Activated T-cell treated with anti-CD3 and anti-CD28 coated beads, Interleukin-2, amount 50 U/mL, for 48 hours (primary cell): ENCODE measurements at regions not wholly inside any gene's neighbourhood (a gene's known extent, or its start where the extent isn't known, plus 50 kb on each side); places are given as distances from the start of the nearest gene placed in this dataset.

Experiments used
- DNase-seq, 2 experiments: peaks; one replicate each; pipeline ENCODE4 v3.0.0-alpha.2; 2020

DNA sequence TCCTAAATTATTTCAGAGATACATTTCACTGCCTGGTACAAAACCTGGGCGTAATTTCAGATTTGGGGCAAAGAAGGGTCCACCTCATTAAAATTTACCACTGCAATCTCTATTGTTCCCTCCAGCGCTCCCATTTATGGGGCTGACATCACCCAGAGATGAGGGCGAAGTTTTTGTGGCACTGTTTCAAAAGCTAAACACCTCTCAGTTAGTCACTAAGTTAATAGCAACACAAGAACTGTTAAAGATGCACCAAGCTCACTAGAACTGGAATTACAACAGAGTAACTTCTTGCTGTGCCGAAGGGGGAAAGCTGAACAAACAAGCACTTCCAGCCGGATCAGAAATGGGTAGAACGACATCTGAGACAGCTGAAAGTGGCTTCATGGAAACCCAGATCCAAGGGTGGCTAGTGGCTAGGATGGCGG is 179.4 kb downstream of the GATA3 start:
- no peak for DNase-seq

DNA sequence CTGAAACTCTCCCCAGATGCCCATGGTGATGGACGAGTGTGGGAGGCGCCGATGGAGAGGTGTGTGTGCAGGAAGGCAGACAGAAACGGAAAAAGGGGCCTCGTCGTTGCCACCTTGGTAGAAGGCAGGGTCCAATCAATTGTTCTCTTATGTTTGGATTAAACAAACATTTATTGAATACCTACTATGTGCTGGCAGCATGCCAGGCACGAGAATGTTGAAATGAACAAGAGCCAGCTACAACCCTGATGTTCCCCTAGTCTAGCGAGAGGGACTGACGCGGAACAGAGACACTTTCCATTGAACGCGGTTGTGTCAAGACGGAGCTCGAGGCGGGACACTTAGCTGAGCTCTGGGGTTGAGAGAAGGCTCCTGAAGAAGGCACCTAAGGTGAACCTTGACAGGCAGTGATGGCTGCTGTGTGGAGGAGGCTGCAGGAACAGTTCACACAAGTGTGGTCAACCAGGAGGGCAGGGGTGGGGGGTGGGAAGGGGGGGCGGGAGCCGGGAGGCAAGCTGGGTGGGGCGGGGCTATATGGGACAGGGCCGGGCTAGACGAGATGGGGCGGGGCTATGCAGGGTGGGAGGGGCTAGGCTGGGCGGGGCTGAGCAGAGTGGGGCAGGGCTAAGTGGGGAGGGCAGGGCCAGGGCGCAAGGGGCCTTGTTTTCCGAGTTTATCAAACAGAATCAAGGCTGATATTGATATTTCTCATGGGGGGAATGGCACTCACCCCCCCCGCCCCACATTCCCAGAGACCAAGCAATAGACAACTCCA is 181.0 kb downstream of the GATA3 start:
- peak in 1 of 2 experiments; percentile 25 for DNase-seq

DNA sequence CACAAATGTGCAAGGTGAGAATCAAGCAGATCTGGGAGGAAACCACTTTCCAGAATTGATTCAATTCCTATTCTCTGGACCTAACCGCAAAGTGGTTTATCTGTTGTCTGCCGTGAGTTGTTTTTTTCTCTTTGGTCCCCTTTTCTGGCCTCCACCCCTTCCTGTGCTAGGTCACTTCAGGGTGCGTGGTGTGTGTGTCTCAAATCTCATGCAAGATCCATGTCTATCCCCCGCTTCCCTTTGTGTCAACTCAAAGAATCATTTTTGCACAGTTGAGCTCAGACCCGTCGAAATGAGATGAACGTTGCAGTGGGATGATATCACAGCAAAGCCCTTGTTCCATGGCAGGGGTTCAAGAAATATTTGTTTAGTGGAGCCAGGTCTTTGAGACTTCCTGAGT is 184.5 kb downstream of the GATA3 start:
- peak; percentile 55 to 58 for DNase-seq

DNA sequence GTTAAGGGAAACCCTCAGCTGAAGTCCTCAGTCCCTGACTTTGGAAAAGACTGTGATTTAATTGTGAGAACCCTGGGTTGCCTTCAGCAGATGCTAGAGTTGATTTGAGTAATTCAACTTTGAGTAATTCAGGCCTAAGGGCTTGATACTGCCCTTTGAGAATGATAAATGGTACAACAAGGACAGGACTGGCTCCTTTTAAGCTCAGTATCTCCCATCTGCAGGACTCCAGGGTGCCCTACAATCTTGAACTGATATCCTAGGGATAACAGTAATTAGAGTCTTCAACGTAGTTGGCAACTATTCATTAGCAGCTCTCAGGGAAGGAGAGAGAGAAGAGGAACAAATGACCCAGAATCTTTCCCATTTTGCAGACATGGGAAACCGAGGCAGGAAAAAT is 186.4 kb downstream of the GATA3 start:
- DNase-seq, result no peak

DNA sequence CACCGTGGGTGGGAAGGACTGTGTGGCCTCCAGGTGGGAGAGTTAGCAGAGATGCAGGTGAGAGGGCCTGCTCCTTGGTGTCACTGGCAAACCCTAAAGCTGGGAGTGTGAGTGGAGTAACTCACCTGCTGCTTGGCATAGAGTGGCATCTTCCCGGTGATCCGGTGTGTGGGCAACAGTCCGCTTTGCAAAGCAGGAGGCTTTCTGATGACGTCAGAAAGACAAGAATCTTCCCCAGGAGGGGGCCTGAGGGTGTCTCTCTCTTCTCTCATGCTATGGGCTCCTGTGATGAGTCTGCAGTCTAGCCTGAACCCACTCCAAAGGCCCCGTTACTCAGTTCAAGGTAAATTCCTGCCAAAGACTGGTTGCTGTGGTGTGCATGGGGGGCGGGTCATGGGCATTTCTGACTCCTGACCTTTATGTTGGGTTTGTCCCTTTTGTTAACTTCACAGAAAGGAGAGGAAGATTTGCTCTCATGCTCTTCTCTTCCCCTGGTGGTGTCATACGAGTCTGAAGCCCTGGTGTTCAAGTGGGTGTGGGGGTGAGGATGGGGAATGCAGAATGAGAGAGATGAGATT is 187.9 kb downstream of the GATA3 start:
- peak; percentile 74 to 80 for DNase-seq

DNA sequence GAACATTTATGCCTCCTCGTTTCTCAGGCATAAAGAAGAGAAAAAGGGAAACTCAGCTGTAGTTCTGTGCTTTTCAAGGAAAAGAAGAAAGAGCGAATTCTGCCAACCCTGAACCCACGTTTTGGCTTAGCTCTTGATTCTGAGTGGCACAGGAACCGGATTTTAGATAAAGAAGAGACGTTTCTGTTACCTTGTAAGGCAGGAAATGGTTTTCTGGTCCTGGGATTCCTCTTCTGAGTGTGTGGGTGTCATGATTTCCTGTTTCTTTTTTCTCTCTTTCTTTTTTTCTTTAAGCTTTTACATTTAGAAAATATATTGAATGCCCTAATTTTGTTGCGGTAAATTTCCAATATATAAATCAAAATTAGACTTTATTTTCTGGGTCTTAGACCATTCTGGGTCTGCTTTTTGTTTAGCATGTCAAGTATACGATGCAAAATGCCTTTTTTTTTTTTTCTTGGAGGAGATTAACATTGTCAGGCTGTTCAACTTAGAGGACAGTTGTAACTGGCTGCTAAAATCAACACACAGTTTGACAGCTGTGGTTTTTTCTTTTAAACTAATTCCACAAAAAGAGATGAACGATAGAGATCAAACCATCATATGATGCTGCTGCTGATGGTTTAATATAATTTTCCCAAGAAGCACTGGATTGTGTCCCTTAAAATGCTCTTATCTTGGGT is 190.8 kb downstream of the GATA3 start:
- no peak for DNase-seq

DNA sequence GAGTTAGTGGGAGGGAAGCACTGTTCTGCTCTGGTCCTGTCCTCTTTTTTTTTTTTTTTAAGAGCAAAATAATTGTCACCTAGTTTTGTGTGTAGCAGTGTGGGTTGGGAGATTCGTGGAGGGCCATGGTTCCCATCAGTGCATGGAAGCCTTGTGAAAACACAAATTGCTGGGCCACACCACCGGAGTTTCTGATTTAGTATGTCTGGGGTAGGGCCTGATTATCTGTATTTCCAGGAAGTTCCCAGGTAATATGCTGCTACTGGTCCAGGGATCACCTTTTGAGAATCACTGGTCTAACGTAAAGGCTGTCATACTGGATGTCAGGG is 191.3 kb downstream of the GATA3 start:
- DNase-seq, result peak in 1 of 2 experiments; percentile 26

DNA sequence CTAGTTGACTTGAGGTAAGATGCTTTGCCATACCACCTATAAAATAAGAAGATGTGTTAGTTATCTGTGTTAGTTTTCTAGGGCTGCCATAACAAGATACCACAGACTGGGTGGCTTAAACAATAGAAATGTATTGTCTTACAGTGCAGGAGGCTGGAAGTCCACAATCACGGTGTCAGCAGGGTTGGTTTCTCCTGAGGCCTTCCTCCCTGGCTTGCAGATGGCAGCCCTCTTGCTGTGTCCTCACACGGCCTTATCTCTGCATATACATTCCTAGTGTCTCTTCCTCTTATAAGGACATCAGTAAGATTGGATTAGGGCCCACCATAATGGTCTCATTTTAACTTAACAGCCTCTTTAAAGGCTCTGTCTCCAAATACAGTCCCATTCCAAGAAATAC is 192.1 kb downstream of the GATA3 start:
- no peak for DNase-seq

DNA sequence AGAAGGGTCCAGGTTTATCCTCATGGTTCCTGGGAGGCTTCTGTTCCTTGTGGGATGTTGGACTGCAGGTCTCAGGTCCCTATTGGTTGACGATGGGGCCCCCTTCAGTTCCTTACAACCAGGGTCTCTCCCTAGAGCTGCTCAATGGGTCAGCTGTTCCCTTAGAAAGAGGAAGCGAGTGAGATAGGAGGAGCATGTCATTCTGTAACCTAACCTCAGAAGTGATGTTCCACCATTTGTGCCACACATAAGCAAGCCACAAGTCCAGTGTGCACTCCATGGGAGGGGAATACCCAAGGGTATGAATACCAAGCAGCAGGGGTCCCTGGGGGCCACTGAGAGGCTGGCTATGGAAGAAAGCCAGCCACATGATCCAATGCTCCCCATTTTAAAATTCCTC is 192.7 kb downstream of the GATA3 start:
- DNase-seq, result no peak

DNA sequence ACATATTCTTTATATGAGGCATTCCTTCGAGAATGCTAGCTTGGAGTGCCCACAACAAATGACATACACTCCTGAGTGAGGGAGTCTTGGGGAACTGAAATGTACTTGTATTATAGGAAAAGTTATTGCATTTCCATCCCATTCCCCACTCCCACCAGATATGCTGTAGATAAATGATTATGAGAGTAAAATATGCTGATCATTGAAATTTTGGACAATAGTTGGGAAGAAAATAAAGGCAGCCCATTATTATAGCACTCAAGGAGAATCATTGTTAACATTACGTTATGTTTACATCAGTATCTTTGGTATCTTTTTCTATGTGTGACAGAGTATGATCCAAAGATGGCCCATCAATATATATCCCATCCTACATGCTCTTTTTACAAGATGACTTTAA is 194.4 kb downstream of the GATA3 start:
- no peak for DNase-seq

DNA sequence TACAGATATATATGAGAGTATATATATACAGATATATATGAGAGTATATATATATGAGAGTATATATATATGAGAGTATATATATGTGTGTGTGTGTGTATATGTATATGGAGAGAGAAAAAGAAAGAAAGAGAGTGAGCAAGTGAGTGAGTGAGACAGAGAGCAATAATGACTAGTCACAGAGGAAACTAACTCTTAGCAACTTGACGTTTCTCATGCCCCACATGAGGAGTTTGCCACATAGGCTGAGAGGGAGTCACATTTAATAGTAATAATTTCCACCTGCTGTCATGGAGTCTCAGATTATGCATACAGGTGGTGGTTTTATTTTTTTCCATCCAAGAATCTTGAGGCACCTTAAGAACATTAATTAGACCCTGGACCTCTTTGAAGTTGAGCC is 199.9 kb downstream of the GATA3 start:
- peak in 1 of 2 experiments; percentile 33 for DNase-seq

DNA sequence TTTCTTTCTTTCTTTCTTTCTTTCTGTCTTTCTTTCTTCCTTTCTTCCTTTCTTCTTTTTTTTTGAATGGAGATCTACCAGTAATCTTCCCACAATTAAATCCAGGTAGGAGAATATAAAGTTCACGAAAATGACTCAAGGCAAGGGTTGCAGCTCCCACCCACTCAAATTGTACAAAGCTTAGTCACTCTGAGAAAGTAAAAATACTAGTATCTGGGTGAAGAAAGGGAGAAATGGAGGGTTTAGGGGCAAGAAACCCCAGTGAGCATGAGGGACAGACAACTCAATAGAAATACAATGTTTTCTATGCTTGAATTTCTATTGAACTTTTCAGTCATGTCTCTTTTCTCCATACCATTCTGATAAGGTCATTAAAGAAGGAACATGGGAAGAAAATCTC is 200.8 kb downstream of the GATA3 start:
- DNase-seq, result no peak

DNA sequence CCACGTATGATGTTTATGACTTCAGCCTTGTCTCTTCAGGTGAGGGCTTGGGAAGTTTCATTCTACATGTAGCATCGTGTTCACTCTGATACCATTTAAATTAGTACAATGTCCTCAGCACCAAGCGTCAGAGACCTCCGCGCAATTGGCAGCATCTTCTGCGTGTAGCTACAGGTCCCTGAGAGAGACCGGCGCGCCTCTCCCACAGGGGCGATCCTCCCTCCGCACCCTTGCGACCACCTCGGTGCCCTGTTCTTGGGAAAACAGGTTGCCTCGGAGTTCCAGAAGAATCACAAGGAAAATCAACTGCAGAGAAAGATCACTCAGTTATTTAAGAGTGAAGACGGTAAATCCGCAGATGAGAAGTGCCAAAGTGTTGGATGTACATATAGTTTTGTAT is 206.2 kb downstream of the GATA3 start:
- no peak for DNase-seq

DNA sequence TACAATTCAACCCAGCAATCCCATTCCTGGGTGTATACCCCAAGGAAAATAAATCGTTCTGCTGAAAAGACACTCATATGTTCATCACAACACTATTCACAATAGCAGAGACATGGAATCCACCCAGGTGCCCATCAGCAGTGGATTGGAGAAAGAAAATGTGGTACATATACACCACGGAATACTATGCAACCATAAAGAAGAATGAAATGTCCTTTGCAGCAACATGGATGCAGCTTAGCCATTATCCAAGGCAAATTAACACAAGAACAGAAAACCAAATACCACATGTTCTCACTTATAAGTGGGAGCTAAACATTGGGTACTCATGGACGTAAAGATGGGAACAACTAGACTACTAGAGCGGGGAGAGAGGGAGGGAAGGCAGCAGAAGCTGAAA is 207.8 kb downstream of the GATA3 start:
- DNase-seq, result no peak

DNA sequence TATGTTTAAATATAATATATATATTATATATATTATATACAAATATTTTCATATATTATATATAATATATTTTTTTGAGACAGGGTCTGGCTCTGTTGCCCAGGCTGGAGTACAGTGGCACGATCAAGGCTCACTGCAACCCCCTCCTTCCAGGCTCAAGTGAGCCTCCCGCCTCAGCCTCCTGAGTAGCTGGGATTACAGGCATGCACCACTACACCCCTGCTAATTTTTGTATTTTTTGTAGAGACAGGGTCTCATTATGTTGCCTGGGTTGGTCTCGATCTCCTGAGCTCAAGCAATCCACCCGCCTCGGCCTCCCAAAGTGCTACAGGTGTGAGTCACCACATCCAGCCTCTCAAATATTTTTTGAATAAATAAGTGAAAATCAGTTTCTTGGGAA is 215.5 kb downstream of the GATA3 start:
- no peak for DNase-seq

DNA sequence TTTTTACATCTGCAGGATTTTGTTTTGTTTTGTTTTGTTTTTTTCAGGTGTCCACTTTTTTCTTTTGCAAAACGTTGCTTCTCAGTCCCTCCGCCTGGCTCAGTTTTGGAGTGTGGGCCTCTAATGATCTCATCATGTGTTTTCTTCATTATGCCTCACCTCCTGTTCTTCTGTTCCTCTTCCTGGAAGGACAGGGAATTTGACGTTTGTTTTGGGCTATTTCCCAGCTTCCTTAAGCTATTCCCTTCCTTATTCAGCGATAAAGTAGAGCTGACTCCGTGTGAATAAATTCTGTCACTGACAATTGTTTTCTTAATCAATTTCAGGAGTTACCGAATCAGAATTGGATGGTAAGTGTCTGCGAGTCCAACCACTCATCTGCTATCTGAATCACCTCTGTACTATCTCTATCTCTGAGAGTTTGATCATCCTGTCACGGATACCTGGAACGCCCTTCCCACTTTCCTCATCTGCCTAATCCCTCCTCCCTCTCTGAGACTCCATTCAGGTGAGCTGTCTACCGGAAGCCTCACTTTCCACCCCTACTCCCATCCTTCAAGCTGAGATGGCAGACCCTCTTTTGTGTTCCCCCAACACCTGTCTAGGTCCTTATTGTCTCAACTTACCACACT is 218.4 kb downstream of the GATA3 start:
- no peak for DNase-seq

DNA sequence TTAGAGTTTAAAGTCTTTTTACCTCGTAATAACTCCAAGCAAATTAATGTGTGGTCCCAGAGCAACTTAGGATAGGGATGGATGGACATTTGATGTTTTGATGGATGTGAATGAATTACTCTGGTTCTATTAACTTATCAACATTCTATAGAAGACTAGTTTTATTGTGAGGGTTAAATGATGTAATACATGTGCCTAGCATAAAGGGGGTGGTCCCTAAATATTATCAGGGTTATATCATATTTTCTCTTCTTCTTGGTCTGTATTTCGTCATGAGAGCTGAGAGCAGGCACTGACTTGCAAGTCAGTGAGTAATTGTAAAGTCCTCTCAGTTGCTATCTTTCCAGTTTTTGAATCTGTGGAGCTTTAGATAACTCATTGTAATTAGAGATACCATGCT is 219.3 kb downstream of the GATA3 start:
- no peak for DNase-seq

DNA sequence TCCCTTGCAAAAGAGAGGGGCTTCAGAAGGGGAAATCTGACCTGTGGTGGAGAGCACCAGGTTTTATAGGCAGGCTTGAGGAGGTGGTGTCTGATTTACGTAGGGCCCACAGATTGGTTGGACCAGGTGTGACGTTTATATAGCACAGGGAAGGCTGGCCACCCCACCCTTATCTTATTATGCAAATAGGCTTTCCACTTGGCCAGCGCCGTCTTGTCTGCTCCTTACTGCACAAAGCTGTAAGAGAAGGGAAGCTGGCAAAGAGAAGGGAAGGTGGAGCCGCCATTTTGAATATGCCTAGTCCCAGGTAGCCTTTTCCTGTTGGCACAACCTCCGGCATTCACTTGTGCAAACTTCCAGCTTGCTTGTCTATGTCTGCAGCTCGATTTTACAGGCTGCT is 221.4 kb downstream of the GATA3 start:
- no peak for DNase-seq

DNA sequence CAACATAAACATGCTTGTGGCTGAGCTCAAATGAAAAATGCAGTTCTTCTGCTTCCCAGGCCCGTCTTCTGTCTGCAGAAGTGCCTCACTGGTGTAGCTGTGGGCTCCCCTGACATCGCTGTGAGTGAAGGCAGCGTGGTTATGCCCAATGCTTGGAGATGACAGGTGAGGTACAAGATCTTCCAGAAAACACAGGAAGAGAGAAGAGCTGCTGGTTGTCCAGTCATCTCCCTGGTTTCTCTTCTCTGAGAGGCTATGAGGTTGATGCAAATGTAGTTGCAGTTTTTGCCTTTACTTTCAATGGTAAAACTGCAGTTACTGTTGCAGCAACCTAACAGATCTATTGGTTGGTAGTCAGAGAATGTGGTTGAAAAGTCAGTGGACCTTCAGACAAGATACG is 223.6 kb downstream of the GATA3 start:
- DNase-seq, result peak; percentile 37 to 46

DNA sequence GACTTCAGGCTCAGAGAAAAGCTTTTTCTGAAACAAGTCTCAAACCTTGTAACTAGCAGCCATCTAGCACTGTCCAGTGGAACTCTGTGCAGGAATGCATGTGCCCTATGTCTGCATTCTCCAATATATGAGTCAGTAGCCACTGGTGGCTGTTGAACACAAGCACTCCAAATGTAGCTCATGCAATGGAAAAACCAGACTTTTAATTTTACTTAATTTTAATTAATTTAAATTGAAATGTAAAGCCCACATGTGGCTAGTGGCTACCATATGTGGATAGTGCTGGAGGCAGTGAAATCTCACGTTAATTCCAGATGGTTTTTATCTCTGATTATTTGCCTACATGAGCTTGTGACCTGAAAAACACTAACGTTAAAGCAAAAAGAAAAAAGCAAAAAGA is 225.1 kb downstream of the GATA3 start:
- no peak for DNase-seq

DNA sequence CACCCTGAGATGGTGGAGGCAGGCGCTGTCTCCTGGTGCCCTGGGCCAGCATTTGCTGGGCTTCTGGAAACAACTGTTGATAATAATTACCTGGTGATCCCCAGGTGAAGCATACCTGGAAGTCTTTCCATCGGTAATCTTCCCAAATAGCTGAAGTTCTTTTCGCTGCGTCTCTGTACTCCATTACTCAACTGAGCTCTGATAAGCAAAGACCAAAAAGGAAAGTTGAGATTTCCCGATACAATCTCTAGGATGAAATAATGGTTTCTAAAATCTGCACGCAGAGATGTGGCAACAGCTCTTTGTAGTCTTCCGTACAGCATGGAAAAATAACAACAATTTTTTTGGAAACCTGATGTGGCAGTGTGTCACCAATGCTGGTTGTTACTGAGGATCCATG is 226.5 kb downstream of the GATA3 start:
- DNase-seq, result no peak

DNA sequence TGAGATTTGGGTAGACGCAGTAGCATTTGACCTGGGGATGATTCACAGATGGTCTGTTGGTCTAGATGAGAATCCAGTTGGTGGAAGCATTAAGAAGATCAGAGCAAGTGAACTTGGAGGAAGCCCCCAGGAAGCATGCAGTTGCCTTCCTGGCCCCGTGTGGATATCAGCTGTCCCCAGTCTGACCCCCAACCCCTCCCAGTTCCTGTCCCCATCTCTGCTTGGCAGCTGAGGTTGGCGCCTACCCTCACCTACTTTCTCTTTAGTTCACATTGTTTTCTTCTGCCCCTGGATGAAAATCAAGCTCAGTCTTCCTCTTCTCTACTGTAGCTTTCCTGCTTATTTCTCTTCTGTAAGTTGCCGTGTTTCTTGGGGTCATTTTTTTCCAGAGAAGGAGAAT is 227.9 kb downstream of the GATA3 start:
- no peak for DNase-seq

DNA sequence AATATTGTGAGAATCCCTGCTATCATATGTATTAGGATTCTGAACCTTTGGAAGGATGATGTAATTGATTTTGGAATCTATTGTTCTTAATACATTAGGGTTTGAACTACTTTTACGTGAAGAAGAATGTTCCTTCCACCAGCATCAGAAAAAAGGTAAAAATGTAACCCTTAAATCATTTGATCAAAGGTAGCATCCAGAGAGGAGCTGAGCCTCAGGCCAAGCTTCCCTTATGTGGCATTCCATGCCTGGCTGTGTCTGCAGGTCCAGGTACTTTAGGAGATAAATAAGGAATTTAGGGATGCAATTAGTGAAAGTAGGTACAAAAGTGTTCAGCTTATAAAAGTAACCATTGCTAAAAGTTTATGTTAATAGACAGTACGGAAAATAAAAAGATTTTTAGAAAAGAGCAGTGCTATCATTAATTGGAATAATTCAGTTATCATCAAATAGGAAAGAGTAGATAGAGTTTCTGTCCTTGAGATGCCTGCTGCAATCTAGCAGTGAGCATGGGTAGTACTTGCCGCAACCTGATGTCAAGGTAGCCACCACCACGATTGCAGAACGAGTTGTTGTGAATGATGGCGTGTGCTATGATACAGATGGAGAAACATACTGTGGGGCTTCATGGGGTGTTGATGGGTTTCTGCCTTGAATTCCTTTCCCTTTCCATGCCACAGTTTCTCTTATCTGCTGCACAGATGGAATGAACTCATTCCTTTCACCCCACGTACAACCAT is 228.8 kb downstream of the GATA3 start:
- no peak for DNase-seq
